T1000 (cell line): ENCODE measurements at regions not wholly inside any gene's neighbourhood (a gene's known extent, or its start where the extent isn't known, plus 50 kb on each side); places are given as distances from the start of the nearest gene placed in this dataset.

ENCODE experiments used
- DNase-seq: peaks from one replicate; lab custom pipeline; 2025; ENCODE audit warnings: mixed read lengths; lab: John Stamatoyannopoulos, UW

GRCh38 chr10:111745982-111746381, 437.6 kb downstream of the GPAM start:
- no peak for DNase-seq

- DNase-seq: no peak
Observed at GRCh38 chr10:111747751-111748150, 435.8 kb downstream of the GPAM start.

GRCh38 chr10:111748184-111748583, 435.4 kb downstream of the GPAM start:
- DNase-seq: no peak

- no peak for DNase-seq
Observed at GRCh38 chr10:111750165-111750849, 433.3 kb downstream of the GPAM start.

GRCh38 chr10:111756217-111757061, 427.1 kb downstream of the GPAM start:
- peak; percentile 29 for DNase-seq

- DNase-seq: no peak
Observed at GRCh38 chr10:111758593-111758992, 425.0 kb downstream of the GPAM start.

- no peak for DNase-seq
Observed at GRCh38 chr10:111762114-111762513, 421.5 kb downstream of the GPAM start.

GRCh38 chr10:111765216-111765615, 418.3 kb downstream of the GPAM start:
- no peak for DNase-seq

- DNase-seq: no peak
Observed at GRCh38 chr10:111766464-111766863, 417.1 kb downstream of the GPAM start.

- DNase-seq: no peak
Observed at GRCh38 chr10:111767661-111768060, 415.9 kb downstream of the GPAM start.

GRCh38 chr10:111773950-111774349, 409.6 kb downstream of the GPAM start:
- DNase-seq: no peak

- no peak for DNase-seq
Observed at GRCh38 chr10:111774486-111774885, 409.1 kb downstream of the GPAM start.

GRCh38 chr10:111784436-111784835, 399.1 kb downstream of the GPAM start:
- no peak for DNase-seq

- no peak for DNase-seq
Observed at GRCh38 chr10:111784946-111785465, 398.6 kb downstream of the GPAM start.

- no peak for DNase-seq
Observed at GRCh38 chr10:111785921-111786320, 397.6 kb downstream of the GPAM start.

- DNase-seq: no peak
Observed at GRCh38 chr10:111789821-111790220, 393.7 kb downstream of the GPAM start.

GRCh38 chr10:111801841-111802240, 381.7 kb downstream of the GPAM start:
- DNase-seq: no peak

GRCh38 chr10:111804781-111805180, 378.8 kb downstream of the GPAM start:
- no peak for DNase-seq

- DNase-seq: no peak
Observed at GRCh38 chr10:111811517-111811916, 372.0 kb downstream of the GPAM start.

GRCh38 chr10:111820471-111820870, 363.1 kb downstream of the GPAM start:
- DNase-seq: no peak

GRCh38 chr10:111821871-111822270, 361.7 kb downstream of the GPAM start:
- DNase-seq: no peak

- no peak for DNase-seq
Observed at GRCh38 chr10:111822661-111823060, 360.9 kb downstream of the GPAM start.

GRCh38 chr10:111824128-111824527, 359.4 kb downstream of the GPAM start:
- DNase-seq: no peak
